Activated CD8-positive, alpha-beta memory T cell treated with anti-CD3 and anti-CD28 coated beads for 4 hours (primary cell): ENCODE measurements at regions not wholly inside any gene's neighbourhood (a gene's known extent, or its start where the extent isn't known, plus 50 kb on each side); places are given as distances from the start of the nearest gene placed in this dataset.

Source experiments
- DNase-seq, 2 donors: peaks; one replicate each; pipeline ENCODE4 v3.0.0-alpha.2; 2020; ENCODE audit warnings: low read depth in 2 of 2

DNA sequence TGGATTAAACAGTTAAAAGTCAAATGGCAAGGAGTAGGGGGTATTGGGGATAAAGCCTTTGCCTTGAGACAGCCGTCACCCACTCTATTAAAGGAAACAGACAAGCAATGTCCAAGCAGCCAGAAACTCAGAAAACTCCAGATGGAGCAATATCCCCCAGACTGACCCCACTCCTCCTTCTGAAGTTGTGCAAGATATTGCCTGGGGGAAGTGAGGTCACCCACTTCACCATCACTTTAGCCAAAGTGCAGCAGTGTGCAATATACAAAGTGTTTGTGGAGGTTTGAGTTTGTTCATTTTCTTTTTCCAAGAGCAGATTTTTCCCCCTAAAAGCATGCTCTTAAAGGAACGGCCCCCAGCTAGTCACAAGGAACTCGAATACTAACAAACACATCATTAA, 125.1 kb downstream of the ETS2 start:
- no peak for DNase-seq

DNA sequence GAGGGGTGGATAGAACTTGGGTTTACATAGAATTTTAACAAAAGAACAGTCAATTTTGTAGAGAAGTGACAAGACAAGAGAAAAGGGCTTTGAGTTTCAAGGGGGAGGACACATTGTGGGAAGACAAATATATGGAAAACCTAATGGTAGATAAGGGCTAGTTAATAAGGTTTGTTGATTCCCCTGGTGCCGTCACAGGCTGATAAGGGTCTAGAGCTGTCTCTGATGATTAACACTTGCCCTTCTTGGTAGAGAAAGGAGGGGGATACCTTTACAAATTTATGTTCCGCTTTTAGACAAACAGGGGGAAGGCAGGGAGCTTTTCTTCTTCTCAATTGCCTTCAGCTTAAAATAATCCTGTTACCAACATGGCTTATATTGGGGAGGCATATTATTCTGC, 124.3 kb downstream of the ETS2 start:
- no peak for DNase-seq

GRCh38 chr21:38929652-38930051, 123.9 kb downstream of the ETS2 start:
- no peak for DNase-seq

DNA sequence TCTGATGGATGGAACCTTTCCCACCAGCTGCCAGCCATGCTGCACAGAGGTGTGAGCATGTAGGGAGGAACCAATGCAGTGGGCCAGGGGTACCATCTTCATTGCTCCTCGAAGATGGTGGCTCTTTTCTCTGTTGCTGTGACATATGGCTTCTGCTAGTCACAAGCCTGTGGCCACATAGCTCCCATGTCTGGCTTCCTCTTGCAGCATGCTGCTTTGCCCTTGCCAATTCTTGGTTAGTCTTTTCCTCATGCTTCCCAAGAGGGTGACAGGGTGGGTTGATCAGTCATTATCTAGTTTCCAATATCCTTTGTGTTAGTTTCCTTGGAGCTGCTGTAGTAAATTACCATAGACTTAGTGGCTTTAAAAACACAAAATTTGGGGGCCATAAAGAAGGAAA, 123.4 kb downstream of the ETS2 start:
- no peak for DNase-seq

DNA sequence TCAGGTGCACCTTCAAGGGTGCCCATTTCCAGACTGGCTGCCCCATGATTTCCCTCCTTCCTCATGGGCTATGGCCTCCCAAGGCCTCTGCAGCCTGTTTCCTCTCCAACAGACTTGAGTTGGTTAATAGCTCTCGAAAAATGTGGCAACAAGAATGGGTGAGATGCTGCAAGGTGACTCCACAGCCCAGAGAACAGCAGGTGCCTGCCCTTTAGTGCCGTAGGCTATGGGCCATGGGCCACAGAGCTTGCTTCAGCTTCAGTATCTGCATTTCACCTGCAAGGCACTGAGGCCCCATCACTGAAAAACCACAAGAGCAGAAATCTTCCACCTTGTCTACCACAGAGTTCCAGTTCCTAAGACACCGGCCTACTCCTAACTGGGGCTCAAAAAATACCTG, 122.0 kb downstream of the ETS2 start:
- DNase-seq: no peak

DNA sequence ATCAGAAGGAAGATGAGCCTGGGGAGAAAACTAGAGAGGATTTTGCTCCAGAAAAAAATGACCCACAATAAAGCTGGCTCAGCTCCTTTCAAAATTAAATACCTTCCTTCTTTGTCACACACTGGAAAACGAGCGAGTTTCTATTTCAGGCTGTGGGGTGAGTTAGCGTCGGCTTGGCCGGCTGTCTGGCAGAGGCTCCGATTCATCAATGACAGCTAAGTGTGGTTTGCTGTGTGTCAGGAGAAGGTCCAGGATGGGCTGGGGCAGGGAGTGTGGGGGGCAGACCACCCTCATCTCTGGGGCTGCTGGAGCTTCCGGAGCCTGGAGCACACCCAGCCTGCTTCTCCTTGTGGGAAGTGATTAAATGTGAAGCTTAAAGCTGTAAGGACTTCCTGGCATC, 120.2 kb downstream of the ETS2 start:
- no peak for DNase-seq

GRCh38 chr21:38925478-38925877, 119.7 kb downstream of the ETS2 start:
- DNase-seq: no peak

- no peak for DNase-seq
Observed at GRCh38 chr21:38924954-38925353, 119.2 kb downstream of the ETS2 start.

DNA sequence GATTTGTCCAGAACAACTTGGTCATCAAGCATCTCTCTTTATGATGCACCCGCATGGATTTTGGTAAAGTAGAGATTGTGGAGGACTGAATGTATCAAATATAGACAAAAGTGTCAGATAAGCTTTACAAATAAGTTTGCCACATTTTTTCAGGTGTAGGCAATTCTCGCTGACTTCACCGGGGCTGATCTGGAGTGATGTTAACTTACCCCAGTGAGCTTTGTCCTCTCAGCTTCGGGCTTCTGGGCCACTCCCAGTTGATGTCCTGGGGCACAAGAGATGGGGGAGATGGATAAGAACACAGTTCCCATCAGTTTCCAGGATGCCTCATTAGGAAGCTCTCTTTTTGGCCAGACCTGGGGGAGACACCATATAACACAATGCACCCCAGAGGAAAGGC, 117.7 kb downstream of the ETS2 start:
- no peak for DNase-seq

DNA sequence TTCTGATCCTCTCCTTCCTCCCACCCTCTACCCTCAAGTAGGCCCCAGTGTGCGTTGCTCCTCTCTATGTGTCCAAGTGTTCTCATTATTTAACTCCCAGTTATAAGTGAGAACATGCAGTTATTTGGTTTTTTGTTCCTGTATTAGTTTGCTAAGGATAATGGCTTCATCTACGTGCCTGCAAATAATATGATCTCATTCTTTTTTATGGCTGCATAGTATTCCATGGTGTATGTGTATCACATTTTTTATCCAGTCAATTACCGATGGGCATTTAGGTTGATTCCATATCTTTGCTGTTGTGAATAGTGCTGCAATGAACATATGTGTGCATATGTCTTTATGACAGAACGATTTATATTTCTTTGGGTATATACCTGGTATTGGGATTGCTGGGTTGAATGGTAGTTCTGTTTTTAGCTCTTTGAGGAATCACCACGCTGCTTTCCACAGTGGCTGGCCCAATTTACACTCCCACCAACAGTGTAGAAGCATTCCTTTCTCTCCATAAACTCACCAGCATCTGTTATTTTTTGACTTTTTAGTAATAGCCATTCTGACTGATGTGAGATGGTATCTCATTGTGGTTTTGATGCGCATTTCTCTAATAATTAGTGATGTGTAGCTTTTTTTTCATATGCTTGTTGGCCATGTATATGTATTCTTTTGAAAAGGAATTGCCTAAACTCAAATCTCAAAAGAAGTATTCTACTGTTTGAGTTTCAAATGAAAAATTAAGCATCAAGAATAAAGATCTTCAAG, 116.9 kb downstream of the ETS2 start:
- no peak for DNase-seq

DNA sequence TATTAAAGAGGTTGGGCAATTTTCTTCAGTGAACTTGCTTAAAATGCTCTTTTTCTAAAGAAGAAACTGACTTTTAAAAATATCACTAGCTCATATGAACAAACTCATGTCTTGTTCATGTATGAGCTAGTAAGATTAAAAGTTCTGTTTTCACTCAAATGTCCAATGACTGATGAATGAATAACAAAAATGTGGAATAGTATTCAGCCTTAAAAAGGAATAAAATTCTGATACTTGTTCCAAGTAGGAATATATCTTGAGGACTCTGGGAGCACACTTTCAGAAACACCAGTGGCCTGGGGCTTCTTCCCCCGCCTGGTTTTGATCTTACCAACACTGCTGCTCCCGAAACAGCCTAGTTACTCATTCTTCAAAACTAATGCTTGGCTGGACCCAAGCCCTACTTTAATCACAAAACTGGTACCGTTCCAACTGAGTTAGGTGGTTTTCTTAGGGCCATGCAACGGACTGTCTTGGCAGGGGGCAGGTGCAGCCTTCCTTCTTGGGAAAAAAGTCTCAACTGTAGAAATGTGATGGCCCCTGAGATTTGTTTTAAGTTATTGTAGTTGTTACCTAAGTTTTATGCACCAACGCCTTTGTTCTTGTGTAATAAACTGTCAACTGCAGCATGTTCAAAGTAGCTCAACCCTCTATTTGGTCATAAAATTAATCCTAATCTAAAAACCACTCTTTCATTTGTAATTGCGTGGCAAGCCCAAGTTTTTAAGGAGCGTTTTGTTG, 116.0 kb downstream of the ETS2 start:
- no peak for DNase-seq

- no peak for DNase-seq
Observed at GRCh38 chr21:38920631-38921398, 115.1 kb downstream of the ETS2 start.

- no peak for DNase-seq
Observed at GRCh38 chr21:38918607-38919346, 113.0 kb downstream of the ETS2 start.

GRCh38 chr21:38917043-38917774, 111.5 kb downstream of the ETS2 start:
- no peak for DNase-seq

GRCh38 chr21:38916214-38916964, 110.7 kb downstream of the ETS2 start:
- DNase-seq: no peak

GRCh38 chr21:38915546-38915945, 109.8 kb downstream of the ETS2 start:
- DNase-seq: no peak

- DNase-seq: no peak
Observed at GRCh38 chr21:38914528-38915293, 109.0 kb downstream of the ETS2 start.

DNA sequence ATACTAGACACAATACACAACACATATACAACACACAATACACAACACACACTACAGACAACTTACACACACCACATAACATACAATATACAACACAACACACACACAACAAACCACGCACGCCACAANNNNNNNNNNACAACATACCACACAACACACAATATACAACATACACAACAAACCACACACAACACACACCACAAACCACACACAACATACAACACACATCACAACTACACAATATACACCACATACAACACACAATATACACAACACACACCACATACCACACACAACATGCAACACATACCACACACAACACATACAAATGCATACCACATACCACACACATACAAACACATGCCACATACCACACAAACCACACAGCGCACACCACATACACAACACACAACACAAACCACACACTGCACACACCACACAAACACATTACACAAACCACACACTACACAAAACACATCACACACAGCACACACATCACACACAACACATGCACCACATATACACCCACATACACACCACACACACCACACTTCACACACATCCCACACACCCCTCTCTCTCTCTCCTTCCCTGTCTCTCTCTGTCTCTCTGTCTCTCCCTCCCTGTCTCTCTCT, 108.3 kb downstream of the ETS2 start:
- no peak for DNase-seq
